Smooth muscle cell (in vitro differentiated cells): ENCODE measurements at regions not wholly inside any gene's neighbourhood (a gene's known extent, or its start where the extent isn't known, plus 50 kb on each side); places are given as distances from the start of the nearest gene placed in this dataset.

ENCODE experiments used
- DNase-seq: peaks from one replicate; lab custom pipeline; 2025; ENCODE audit not compliant: unreplicated experiment; lab: John Stamatoyannopoulos, UW
- H2AFZ ChIP-seq: fragments of 200-600 bp; sonication (generic); 2 replicates; pipeline ENCODE4 v1.6.0; 2016; ENCODE audit warnings: antibody characterized with exemption, low read depth, mild to moderate bottlenecking
- H3F3A ChIP-seq: fragments of 200-600 bp; sonication (generic); 2 replicates; pipeline ENCODE4 v1.6.0; 2017; ENCODE audit warnings: antibody characterized with exemption, low read depth
- H3K27ac ChIP-seq: fragments of 200-600 bp; sonication (generic); 2 replicates; pipeline ENCODE4 v1.5.1; 2016; ENCODE audit warnings: low read depth, mild to moderate bottlenecking
- H3K27me3 ChIP-seq: fragments of 200-600 bp; sonication (generic); 2 replicates; pipeline ENCODE4 v1.6.1; 2016; ENCODE audit warnings: low read depth, mild to moderate bottlenecking
- H3K36me3 ChIP-seq: fragments of 200-600 bp; sonication (generic); 2 replicates; pipeline ENCODE4 v1.5.1; 2016; ENCODE audit warnings: low read depth
- H3K4me1 ChIP-seq: fragments of 200-600 bp; sonication (generic); 2 replicates; pipeline ENCODE4 v1.5.1; 2016; ENCODE audit warnings: low read depth
- H3K4me2 ChIP-seq: fragments of 200-600 bp; sonication (generic); 2 replicates; pipeline ENCODE4 v1.6.0; 2016; ENCODE audit warnings: mild to moderate bottlenecking
- H3K4me3 ChIP-seq: fragments of 200-600 bp; sonication (generic); 2 replicates; pipeline ENCODE4 v1.5.1; 2016; ENCODE audit warnings: mild to moderate bottlenecking
- H3K79me2 ChIP-seq: fragments of 200-600 bp; sonication (generic); 2 replicates; pipeline ENCODE4 v1.6.0; 2016; ENCODE audit warnings: low read depth, mild to moderate bottlenecking
- H3K9ac ChIP-seq: fragments of 200-600 bp; sonication (generic); 2 replicates; pipeline ENCODE4 v1.6.0; 2016; ENCODE audit warnings: low read depth
- H3K9me3 ChIP-seq: fragments of 200-600 bp; sonication (generic); replicated peaks from 2 replicates; pipeline ENCODE4 v1.5.1; 2016; ENCODE audit warnings: low read depth
- H4K20me1 ChIP-seq: fragments of 200-600 bp; sonication (generic); 2 replicates; pipeline ENCODE4 v1.6.0; 2016; ENCODE audit warnings: low read depth
- WGBS: methylation state at CpG from one replicate; pipeline ENCODE4 v1.1.7; 2016; ENCODE audit warnings: low lambda C conversion rate; 5-methylcytosine and 5-hydroxymethylcytosine counted together
- TF ChIP-seq, protein P1 (sequence below): fragments of 200-600 bp; sonication (generic); IDR thresholded peaks from 2 replicates; pipeline ENCODE4 v1.5.1; 2017; ENCODE audit warnings: borderline replicate concordance, mild to moderate bottlenecking, antibody characterized with exemption; ENCODE audit not compliant: insufficient read depth, poor library complexity, severe bottlenecking

GRCh38 chr3:164278550-164278949, 799.7 kb downstream of the SI start:
- Histone ChIP-seq H3K9ac (no peak overlapping the region), H3F3A (no peaks in the 10 kb centered on the region), H3K27ac (no peak overlapping the region), H3K27me3 (no peaks in the 10 kb centered on the region), H3K9me3 (no peaks in the 10 kb centered on the region), H2AFZ (no peak overlapping the region), H3K4me1 (no peaks in the 10 kb centered on the region), H3K79me2 (no peaks in the 10 kb centered on the region), H3K36me3 (no peaks in the 10 kb centered on the region), H3K4me3 (no peak overlapping the region), H3K4me2 (no peak overlapping the region), H4K20me1 (no peaks in the 10 kb centered on the region)
- TF ChIP-seq, protein P1, sequence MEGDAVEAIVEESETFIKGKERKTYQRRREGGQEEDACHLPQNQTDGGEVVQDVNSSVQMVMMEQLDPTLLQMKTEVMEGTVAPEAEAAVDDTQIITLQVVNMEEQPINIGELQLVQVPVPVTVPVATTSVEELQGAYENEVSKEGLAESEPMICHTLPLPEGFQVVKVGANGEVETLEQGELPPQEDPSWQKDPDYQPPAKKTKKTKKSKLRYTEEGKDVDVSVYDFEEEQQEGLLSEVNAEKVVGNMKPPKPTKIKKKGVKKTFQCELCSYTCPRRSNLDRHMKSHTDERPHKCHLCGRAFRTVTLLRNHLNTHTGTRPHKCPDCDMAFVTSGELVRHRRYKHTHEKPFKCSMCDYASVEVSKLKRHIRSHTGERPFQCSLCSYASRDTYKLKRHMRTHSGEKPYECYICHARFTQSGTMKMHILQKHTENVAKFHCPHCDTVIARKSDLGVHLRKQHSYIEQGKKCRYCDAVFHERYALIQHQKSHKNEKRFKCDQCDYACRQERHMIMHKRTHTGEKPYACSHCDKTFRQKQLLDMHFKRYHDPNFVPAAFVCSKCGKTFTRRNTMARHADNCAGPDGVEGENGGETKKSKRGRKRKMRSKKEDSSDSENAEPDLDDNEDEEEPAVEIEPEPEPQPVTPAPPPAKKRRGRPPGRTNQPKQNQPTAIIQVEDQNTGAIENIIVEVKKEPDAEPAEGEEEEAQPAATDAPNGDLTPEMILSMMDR, result no peak
- 79% methylated on average over 2 of the region's 2 CpGs for WGBS
- no peak for DNase-seq

GRCh38 chr3:164267053-164267452, 811.2 kb downstream of the SI start:
- no peaks in the 10 kb centered on the region for H3K36me3 ChIP-seq
- H3K27ac ChIP-seq, result no peak overlapping the region
- DNase-seq, result no peak
- H3K27me3 ChIP-seq, result no peaks in the 10 kb centered on the region
- no peaks in the 10 kb centered on the region for H4K20me1 ChIP-seq
- no peaks in the 10 kb centered on the region for H3K9me3 ChIP-seq
- TF ChIP-seq, protein P1, result no peak
- no peaks in the 10 kb centered on the region for H3K4me1 ChIP-seq
- H3K4me2 ChIP-seq, result no peak overlapping the region
- no peak overlapping the region for H2AFZ ChIP-seq
- H3K4me3 ChIP-seq, result no peak overlapping the region
- no peaks in the 10 kb centered on the region for H3F3A ChIP-seq
- no peaks in the 10 kb centered on the region for H3K79me2 ChIP-seq
- H3K9ac ChIP-seq, result no peak overlapping the region

GRCh38 chr3:164250923-164251322, 827.4 kb downstream of the SI start:
- Histone ChIP-seq H3K36me3 (no peaks in the 10 kb centered on the region), H3K4me1 (no peaks in the 10 kb centered on the region), H3K9me3 (no peaks in the 10 kb centered on the region), H3K4me3 (no peak overlapping the region), H3K9ac (no peak overlapping the region), H3K4me2 (no peak overlapping the region), H3K27ac (no peak overlapping the region), H2AFZ (no peak overlapping the region), H4K20me1 (no peaks in the 10 kb centered on the region), H3F3A (no peaks in the 10 kb centered on the region), H3K27me3 (no peaks in the 10 kb centered on the region), H3K79me2 (no peaks in the 10 kb centered on the region)
- no peak for DNase-seq
- WGBS, result 83% methylated on average over 1 of the region's 1 CpG
- TF ChIP-seq, protein P1, result no peak

GRCh38 chr3:164236851-164237250, 841.4 kb downstream of the SI start:
- Histone ChIP-seq H3K27ac (no peak overlapping the region), H4K20me1 (no peaks in the 10 kb centered on the region), H3K27me3 (no peaks in the 10 kb centered on the region), H2AFZ (no peak overlapping the region), H3K9me3 (no peaks in the 10 kb centered on the region), H3K4me3 (no peak overlapping the region), H3K79me2 (no peaks in the 10 kb centered on the region), H3K36me3 (no peaks in the 10 kb centered on the region), H3K4me2 (no peak overlapping the region), H3K4me1 (no peaks in the 10 kb centered on the region), H3F3A (no peaks in the 10 kb centered on the region), H3K9ac (no peak overlapping the region)
- TF ChIP-seq, protein P1, result no peak
- DNase-seq, result no peak
- 92% methylated on average over 3 of the region's 3 CpGs for WGBS
